Keratinocyte (primary cell): ENCODE measurements at regions not wholly inside any gene's neighbourhood (a gene's known extent, or its start where the extent isn't known, plus 50 kb on each side); places are given as distances from the start of the nearest gene placed in this dataset.

Experiments
- CTCF ChIP-seq, 3 experiments: IDR thresholded peaks in 1 of 3; conservative IDR thresholded peaks in 1 of 3; optimal IDR thresholded peaks in 1 of 3; 2 replicates in 2 of 3; 3 replicates in 1 of 3; pipeline versions ENCODE3 to v1.5.1; 2011; ENCODE audit warnings: low read length in 3 of 3, mild to moderate bottlenecking in 3 of 3, moderate library complexity in 2 of 3, control low read depth in 1 of 3, inconsistent platforms in 1 of 3; ENCODE audit not compliant: insufficient read depth in 2 of 3; ENCODE audit errors: extremely low read depth in 1 of 3
- EZH2 ChIP-seq: IDR thresholded peaks from one replicate; pipeline ENCODE4 v1.6.1; 2012; ENCODE audit warnings: inconsistent platforms, mild to moderate bottlenecking, low read length, moderate library complexity

- TF ChIP-seq CTCF (optimal IDR thresholded peaks at IDR 0.05 in 1 of 3, IDR thresholded peaks at IDR 0.05 in 1 of 3, conservative IDR thresholded peaks at IDR 0.05 in 1 of 3; ENCODE audit: extremely low read depth in 1 of 3, insufficient read depth in 2 of 3, low read length in 3 of 3) (no peak), EZH2 (no peak)
Measured at GRCh38 chr13:57897225-57897624, 265.7 kb downstream of the PCDH17 start.
